ENCODE measurements at regions not wholly inside any gene's neighbourhood (a gene's known extent, or its start where the extent isn't known, plus 50 kb on each side); places are given as distances from the start of the nearest gene placed in this dataset.

DNA sequence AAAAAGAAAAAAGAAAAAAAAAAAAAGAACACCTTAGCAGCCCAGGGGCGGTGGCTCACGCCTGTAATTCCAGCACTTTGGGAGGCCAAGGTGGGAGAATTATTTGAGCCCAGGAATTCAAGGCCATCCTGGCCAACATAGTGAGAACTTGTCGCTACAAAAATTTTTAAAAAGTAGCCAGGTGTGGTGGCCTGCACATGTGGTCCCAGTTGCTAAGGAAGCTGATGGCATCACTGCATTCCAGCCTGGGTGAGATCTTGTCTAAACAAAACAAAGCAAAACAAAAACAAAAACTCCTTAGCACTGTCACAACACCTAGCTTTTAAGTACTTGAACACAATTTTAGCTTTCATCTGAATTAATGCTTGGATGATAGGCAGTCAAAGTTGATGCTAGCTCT is 86.3 kb upstream of the MKLN1 start:
- TF ChIP-seq YY1 (IDR thresholded peaks at IDR 0.05; ENCODE audit: low read depth) (no peak), NFIC (IDR thresholded peaks at IDR 0.05) (no peak), EGR1 (IDR thresholded peaks at IDR 0.05) (no peak), RAD21 (IDR thresholded peaks at IDR 0.05; ENCODE audit: low read depth) (no peak), CEBPB (IDR thresholded peaks at IDR 0.05) (no peak), FOXM1 (IDR thresholded peaks at IDR 0.05; ENCODE audit: borderline replicate concordance, low read depth) (no peak), TAF1 (IDR thresholded peaks at IDR 0.05; ENCODE audit: low read depth) (no peak)

Data from Ishikawa (cell line).